PC-3 (cell line): ENCODE measurements at regions not wholly inside any gene's neighbourhood (a gene's known extent, or its start where the extent isn't known, plus 50 kb on each side); places are given as distances from the start of the nearest gene placed in this dataset.

Experiments
- ATAC-seq: fragments of 200-7000 bp; cut with Tn5 transposase; 2 replicates; pipeline ENCODE4 v1.9.1; 2020; ENCODE audit warnings: mild to moderate bottlenecking, moderate library complexity
- BruUV-seq: library from RNA; stranded (reverse); fragments of 400-500 nt; replicated peaks from 2 replicates; lab custom pipeline; 2021; lab: Mats Ljungman, UMichigan
- CTCF ChIA-PET: fragments of 300-600 bp; sonication (Branson Sonifier 250); formaldehyde crosslinking; loops from one replicate; lab custom pipeline; 2022; ENCODE audit warnings: antibody characterized with exemption; lab: Charles Lee
- POLR2A ChIA-PET: fragments of 300-600 bp; sonication (Branson Sonifier 250); formaldehyde crosslinking; loops from one replicate; lab custom pipeline; 2022; ENCODE audit warnings: antibody characterized with exemption; ENCODE audit not compliant: unreplicated experiment; lab: Charles Lee
- DNase-seq: peaks from one replicate; pipeline ENCODE4 v3.0.0-alpha.2; 2015
- H2AFZ ChIP-seq: fragments of 300-600 bp; sonication (generic); 2 replicates; pipeline ENCODE4 v1.6.0; 2016; ENCODE audit warnings: antibody characterized with exemption, low read length
- H3F3A ChIP-seq: fragments of 300-600 bp; sonication (generic); one replicate; pipeline ENCODE4 v1.6.0; 2017; ENCODE audit warnings: antibody characterized with exemption, low read length, control low read depth, mild to moderate bottlenecking; ENCODE audit not compliant: unreplicated experiment
- H3K27ac ChIP-seq: fragments of 300-600 bp; sonication (generic); 2 replicates; pipeline ENCODE4 v1.5.1; 2016; ENCODE audit warnings: mild to moderate bottlenecking, low read length
- H3K27me3 ChIP-seq: fragments of 300-600 bp; sonication (generic); 2 replicates; pipeline ENCODE4 v1.6.1; 2016; ENCODE audit warnings: low read length, mixed read lengths
- H3K36me3 ChIP-seq: fragments of 300-600 bp; sonication (generic); 2 replicates; pipeline ENCODE4 v1.6.1; 2016; ENCODE audit warnings: low read depth, mixed run types, low read length, mixed read lengths
- H3K4me1 ChIP-seq: fragments of 300-600 bp; sonication (generic); 2 replicates; pipeline ENCODE4 v1.5.1; 2016; ENCODE audit warnings: low read length; ENCODE audit not compliant: insufficient read depth
- H3K4me2 ChIP-seq: fragments of 300-600 bp; sonication (generic); 2 replicates; pipeline ENCODE4 v1.6.0; 2016; ENCODE audit warnings: low read length
- H3K4me3 ChIP-seq: fragments of 300-600 bp; sonication (generic); 2 replicates; pipeline ENCODE4 v1.5.1; 2016; ENCODE audit warnings: mild to moderate bottlenecking, low read length, mixed read lengths
- H3K79me2 ChIP-seq: fragments of 300-600 bp; sonication (generic); 2 replicates; pipeline ENCODE4 v1.6.1; 2017; ENCODE audit warnings: low read length, mixed read lengths
- H3K9ac ChIP-seq: fragments of 300-600 bp; sonication (generic); 2 replicates; pipeline ENCODE4 v1.6.0; 2016; ENCODE audit warnings: mild to moderate bottlenecking, low read length
- H3K9me2 ChIP-seq: fragments of 300-600 bp; sonication (generic); replicated peaks from 2 replicates; pipeline ENCODE4 v1.6.1; 2016; ENCODE audit warnings: mixed run types, low read length, mixed read lengths
- H3K9me3 ChIP-seq: fragments of 300-600 bp; sonication (generic); 2 replicates; pipeline ENCODE4 v1.6.1; 2016; ENCODE audit warnings: low read length, mixed read lengths
- H4K20me1 ChIP-seq: fragments of 300-600 bp; sonication (generic); 2 replicates; pipeline ENCODE4 v1.6.1; 2016; ENCODE audit warnings: low read length, mixed read lengths
- EZH2 ChIP-seq: fragments of 300-600 bp; sonication (generic); IDR thresholded peaks from one replicate; pipeline ENCODE4 v1.6.1; 2017; ENCODE audit warnings: antibody characterized with exemption, mild to moderate bottlenecking, low read length; ENCODE audit not compliant: unreplicated experiment
- EZH2phosphoT487 ChIP-seq: fragments of 300-600 bp; sonication (generic); IDR thresholded peaks from 2 replicates; pipeline ENCODE4 v1.6.1; 2018; ENCODE audit warnings: mild to moderate bottlenecking, antibody characterized with exemption, low read length, borderline replicate concordance
- intact Hi-C: fragments of 100-400 bp; cut with micrococcal nuclease; formaldehyde crosslinking; loops from 2 replicates; pipeline ENCODE4 v1.9.0; 2023
- TF ChIP-seq, protein P1 (sequence below): fragments of 300-600 bp; sonication (generic); conservative IDR thresholded peaks from 2 replicates; pipeline ENCODE4 v1.5.1; 2017; ENCODE audit warnings: antibody characterized with exemption, low read depth, mild to moderate bottlenecking, low read length

DNA sequence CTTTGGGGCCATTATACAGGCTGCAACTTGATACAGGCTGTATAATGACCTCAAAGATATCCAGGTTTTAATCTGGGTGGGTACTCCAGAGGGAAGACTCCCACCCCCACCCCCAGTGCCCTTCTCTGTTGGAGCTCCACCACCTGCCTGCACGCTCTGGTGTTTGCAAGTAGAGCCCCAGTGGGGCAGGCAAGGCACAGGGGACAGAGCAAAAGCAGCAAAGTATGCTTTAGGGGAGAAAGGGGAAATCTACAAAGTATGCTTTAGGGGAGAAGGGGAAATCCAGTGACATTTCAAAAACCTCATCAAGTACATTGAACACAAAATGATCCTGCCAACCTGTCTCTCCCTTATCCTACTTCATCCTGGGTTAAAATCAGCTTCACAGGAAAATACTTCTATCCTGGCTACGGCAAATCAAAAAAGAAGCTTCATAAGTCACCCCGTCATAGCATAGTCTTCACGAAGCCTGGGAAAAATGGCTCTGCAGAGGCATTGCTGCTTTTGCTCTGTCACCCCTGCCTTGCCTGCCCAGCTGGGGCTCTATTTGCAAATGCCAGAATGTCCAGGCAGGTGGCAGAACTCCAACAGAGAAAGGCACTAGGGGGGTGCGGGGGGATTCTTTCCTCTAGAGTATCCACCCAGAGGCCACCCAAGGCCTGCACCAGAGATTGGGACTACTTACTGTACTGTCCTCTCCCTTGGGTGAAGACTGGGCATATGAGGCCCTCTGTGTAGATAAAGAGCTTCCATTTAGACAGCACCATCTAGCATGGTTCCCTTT is 60.9 kb upstream of the ATP11B start:
- no peak overlapping the region for H3K4me3 ChIP-seq
- no peak for ATAC-seq
- ChIA-PET POLR2A (no interaction called here), CTCF (interaction anchor here (0.6 kb wide), 1 partner anchor 1553 kb away, joined by 3 read pairs; no protein-coding TSS in a partner anchor)
- intact Hi-C loops: no loop called here
- no peaks in the 10 kb centered on the region for H3K36me3 ChIP-seq
- no peaks in the 10 kb centered on the region for H3K9me2 ChIP-seq
- no peaks in the 10 kb centered on the region for H3K79me2 ChIP-seq
- no peaks in the 10 kb centered on the region for H3K4me1 ChIP-seq
- H3F3A ChIP-seq: no peaks in the 10 kb centered on the region
- TF ChIP-seq EZH2 (no peak), EZH2phosphoT487 (no peak)
- TF ChIP-seq, protein P1, sequence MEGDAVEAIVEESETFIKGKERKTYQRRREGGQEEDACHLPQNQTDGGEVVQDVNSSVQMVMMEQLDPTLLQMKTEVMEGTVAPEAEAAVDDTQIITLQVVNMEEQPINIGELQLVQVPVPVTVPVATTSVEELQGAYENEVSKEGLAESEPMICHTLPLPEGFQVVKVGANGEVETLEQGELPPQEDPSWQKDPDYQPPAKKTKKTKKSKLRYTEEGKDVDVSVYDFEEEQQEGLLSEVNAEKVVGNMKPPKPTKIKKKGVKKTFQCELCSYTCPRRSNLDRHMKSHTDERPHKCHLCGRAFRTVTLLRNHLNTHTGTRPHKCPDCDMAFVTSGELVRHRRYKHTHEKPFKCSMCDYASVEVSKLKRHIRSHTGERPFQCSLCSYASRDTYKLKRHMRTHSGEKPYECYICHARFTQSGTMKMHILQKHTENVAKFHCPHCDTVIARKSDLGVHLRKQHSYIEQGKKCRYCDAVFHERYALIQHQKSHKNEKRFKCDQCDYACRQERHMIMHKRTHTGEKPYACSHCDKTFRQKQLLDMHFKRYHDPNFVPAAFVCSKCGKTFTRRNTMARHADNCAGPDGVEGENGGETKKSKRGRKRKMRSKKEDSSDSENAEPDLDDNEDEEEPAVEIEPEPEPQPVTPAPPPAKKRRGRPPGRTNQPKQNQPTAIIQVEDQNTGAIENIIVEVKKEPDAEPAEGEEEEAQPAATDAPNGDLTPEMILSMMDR: no peak
- no peak for DNase-seq
- no peaks in the 10 kb centered on the region for H4K20me1 ChIP-seq
- H3K27me3 ChIP-seq: no peaks in the 10 kb centered on the region
- BruUV-seq: no TSS peak
- H2AFZ ChIP-seq: no peak overlapping the region
- H3K9ac ChIP-seq: no peak overlapping the region
- no peaks in the 10 kb centered on the region for H3K9me3 ChIP-seq
- no peak overlapping the region for H3K27ac ChIP-seq
- H3K4me2 ChIP-seq: no peak overlapping the region

DNA sequence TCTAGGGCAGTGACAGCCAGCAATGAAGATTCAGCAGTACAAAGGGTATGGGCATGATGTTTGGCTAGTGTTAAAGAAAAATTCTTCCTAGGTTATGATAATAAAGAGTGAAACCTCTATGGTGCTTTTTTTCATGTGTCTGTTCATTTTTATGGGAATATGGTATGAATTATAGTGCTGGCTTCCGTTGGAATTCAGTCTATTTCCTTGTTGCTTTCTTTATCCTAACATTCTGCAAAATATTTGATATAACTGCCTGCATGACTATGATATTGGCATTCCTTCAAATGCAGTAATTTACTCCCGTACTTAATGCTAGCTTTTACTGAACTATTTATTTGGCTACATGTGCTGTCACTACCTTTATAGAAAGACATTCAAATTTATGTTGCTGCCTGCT is 57.6 kb upstream of the ATP11B start:
- Histone ChIP-seq H3K4me1 (peaks cover 25% of the 10 kb centered on the region), H3K27me3 (no peaks in the 10 kb centered on the region), H3K27ac (no peak overlapping the region), H3K79me2 (no peaks in the 10 kb centered on the region), H3K4me3 (no peak overlapping the region), H3K9me3 (no peaks in the 10 kb centered on the region), H3K9ac (no peak overlapping the region), H4K20me1 (no peaks in the 10 kb centered on the region), H3K9me2 (no peaks in the 10 kb centered on the region), H2AFZ (no peak overlapping the region), H3K36me3 (no peaks in the 10 kb centered on the region), H3F3A (no peaks in the 10 kb centered on the region), H3K4me2 (no peak overlapping the region)
- TF ChIP-seq EZH2: no peak
- TF ChIP-seq, protein P1: no peak
- TF ChIP-seq EZH2phosphoT487: no peak
- DNase-seq: no peak
- ChIA-PET POLR2A (no interaction called here), CTCF (no interaction called here)
- BruUV-seq: no TSS peak
- intact Hi-C loops: no loop called here
- no peak for ATAC-seq

DNA sequence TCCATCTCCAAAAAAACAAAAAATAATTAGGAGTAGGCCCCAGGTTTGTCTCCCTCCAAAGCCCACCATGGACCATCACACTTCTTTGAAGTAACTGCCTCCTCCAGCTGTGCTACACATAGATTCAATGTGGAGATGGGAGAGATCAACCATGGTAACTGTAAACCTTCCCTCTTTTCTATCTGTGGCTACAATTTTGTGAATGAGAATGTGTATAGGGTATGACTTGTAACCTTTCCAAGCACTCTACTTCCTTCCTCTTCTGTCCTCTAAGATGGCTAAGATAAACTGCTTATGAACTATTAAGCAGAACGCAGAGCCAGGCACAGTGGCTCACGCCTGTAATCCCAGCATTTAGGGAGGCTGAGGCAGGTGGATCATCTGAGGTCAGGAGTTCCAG is 55.5 kb upstream of the ATP11B start:
- no peaks in the 10 kb centered on the region for H3K9me2 ChIP-seq
- ChIA-PET POLR2A (no interaction called here), CTCF (no interaction called here)
- H3K36me3 ChIP-seq: no peaks in the 10 kb centered on the region
- no peaks in the 10 kb centered on the region for H4K20me1 ChIP-seq
- peaks cover 29% of the 10 kb centered on the region for H3K4me1 ChIP-seq
- no peaks in the 10 kb centered on the region for H3K79me2 ChIP-seq
- no peak overlapping the region for H3K4me2 ChIP-seq
- H2AFZ ChIP-seq: no peak overlapping the region
- intact Hi-C loops: no loop called here
- H3K9ac ChIP-seq: no peak overlapping the region
- no peak overlapping the region for H3K4me3 ChIP-seq
- H3K9me3 ChIP-seq: no peaks in the 10 kb centered on the region
- no TSS peak for BruUV-seq
- no peak for TF ChIP-seq EZH2
- TF ChIP-seq, protein P1: no peak
- TF ChIP-seq EZH2phosphoT487: no peak
- no peaks in the 10 kb centered on the region for H3K27me3 ChIP-seq
- DNase-seq (no peak), ATAC-seq (no peak)
- no peaks in the 10 kb centered on the region for H3F3A ChIP-seq
- no peak overlapping the region for H3K27ac ChIP-seq
